ENCODE measurements at regions not wholly inside any gene's neighbourhood (a gene's known extent, or its start where the extent isn't known, plus 50 kb on each side); places are given as distances from the start of the nearest gene placed in this dataset.
"Not testable (repeated sequence)": the region's sequence is repeated elsewhere in the genome, so short reads cannot be mapped to it uniquely, and the experiment has no call there.

GRCh38 chr19:31534786-31535657, 185.8 kb upstream of the TSHZ3 start:
- Histone ChIP-seq H3K27me3 (no peaks in the 10 kb centered on the region), H3K4me1 (ENCODE audit: control insufficient read depth in 1 of 2, insufficient read depth in 1 of 2, low read depth in 1 of 2, low read length in 1 of 2) (no peaks in the 10 kb centered on the region), H3K27ac (no peak overlapping the region), H3K36me3 (no peaks in the 10 kb centered on the region), H3K9me3 (no peaks in the 10 kb centered on the region), H3K4me3 (ENCODE audit: low read depth in 1 of 2, low read length in 1 of 2) (no peak overlapping the region)
- TF ChIP-seq CTCF (IDR thresholded peaks at IDR 0.05): no peak

GRCh38 chr19:31535691-31536460, 186.6 kb upstream of the TSHZ3 start:
- TF ChIP-seq CTCF (IDR thresholded peaks at IDR 0.05): no peak
- H3K27ac ChIP-seq: no peak overlapping the region
- no peaks in the 10 kb centered on the region for H3K4me1 ChIP-seq (ENCODE audit: control insufficient read depth in 1 of 2, insufficient read depth in 1 of 2, low read depth in 1 of 2, low read length in 1 of 2)
- no peaks in the 10 kb centered on the region for H3K9me3 ChIP-seq
- no peaks in the 10 kb centered on the region for H3K36me3 ChIP-seq
- H3K4me3 ChIP-seq (ENCODE audit: low read depth in 1 of 2, low read length in 1 of 2): no peak overlapping the region
- H3K27me3 ChIP-seq: no peaks in the 10 kb centered on the region

- no peak for TF ChIP-seq CTCF (IDR thresholded peaks at IDR 0.05)
- Histone ChIP-seq H3K27me3 (no peaks in the 10 kb centered on the region), H3K27ac (no peak overlapping the region), H3K9me3 (no peaks in the 10 kb centered on the region), H3K4me1 (ENCODE audit: control insufficient read depth in 1 of 2, insufficient read depth in 1 of 2, low read depth in 1 of 2, low read length in 1 of 2) (no peaks in the 10 kb centered on the region), H3K4me3 (ENCODE audit: low read depth in 1 of 2, low read length in 1 of 2) (no peak overlapping the region), H3K36me3 (no peaks in the 10 kb centered on the region)
Observed at GRCh38 chr19:31537136-31537535, 187.9 kb upstream of the TSHZ3 start.

- H3K4me3 ChIP-seq (ENCODE audit: low read depth in 1 of 2, low read length in 1 of 2): not testable (repeated sequence)
Observed at GRCh38 chr19:31537902-31538301, 188.7 kb upstream of the TSHZ3 start.

GRCh38 chr19:31538879-31539278, 189.6 kb upstream of the TSHZ3 start:
- Histone ChIP-seq H3K27me3 (no peaks in the 10 kb centered on the region), H3K36me3 (no peaks in the 10 kb centered on the region), H3K4me1 (ENCODE audit: control insufficient read depth in 1 of 2, insufficient read depth in 1 of 2, low read depth in 1 of 2, low read length in 1 of 2) (no peaks in the 10 kb centered on the region), H3K27ac (no peak overlapping the region), H3K9me3 (no peaks in the 10 kb centered on the region), H3K4me3 (ENCODE audit: low read depth in 1 of 2, low read length in 1 of 2) (no peak overlapping the region)
- no peak for TF ChIP-seq CTCF (IDR thresholded peaks at IDR 0.05)

More at GRCh38 chr19:31537902-31538301, 188.7 kb upstream of the TSHZ3 start:
- not testable (repeated sequence) for H3K9me3 ChIP-seq; H3K27me3 ChIP-seq; H3K27ac ChIP-seq; H3K4me1 ChIP-seq (ENCODE audit: control insufficient read depth in 1 of 2, insufficient read depth in 1 of 2, low read depth in 1 of 2, low read length in 1 of 2); H3K36me3 ChIP-seq

GRCh38 chr19:31539386-31539785, 190.2 kb upstream of the TSHZ3 start:
- no peak for TF ChIP-seq CTCF (IDR thresholded peaks at IDR 0.05)
- Histone ChIP-seq H3K4me3 (ENCODE audit: low read depth in 1 of 2, low read length in 1 of 2) (no peak overlapping the region), H3K9me3 (no peaks in the 10 kb centered on the region)

More at GRCh38 chr19:31539386-31539785, 190.2 kb upstream of the TSHZ3 start:
- no peaks in the 10 kb centered on the region for H3K27me3 ChIP-seq
- H3K36me3 ChIP-seq: no peaks in the 10 kb centered on the region
- no peaks in the 10 kb centered on the region for H3K4me1 ChIP-seq (ENCODE audit: control insufficient read depth in 1 of 2, insufficient read depth in 1 of 2, low read depth in 1 of 2, low read length in 1 of 2)
- H3K27ac ChIP-seq: no peak overlapping the region
